ENCODE measurements at regions not wholly inside any gene's neighbourhood (a gene's known extent, or its start where the extent isn't known, plus 50 kb on each side); places are given as distances from the start of the nearest gene placed in this dataset.
A peak's percentile ranks its signal among the peaks of the same experiment; 100 is the strongest.

DNA sequence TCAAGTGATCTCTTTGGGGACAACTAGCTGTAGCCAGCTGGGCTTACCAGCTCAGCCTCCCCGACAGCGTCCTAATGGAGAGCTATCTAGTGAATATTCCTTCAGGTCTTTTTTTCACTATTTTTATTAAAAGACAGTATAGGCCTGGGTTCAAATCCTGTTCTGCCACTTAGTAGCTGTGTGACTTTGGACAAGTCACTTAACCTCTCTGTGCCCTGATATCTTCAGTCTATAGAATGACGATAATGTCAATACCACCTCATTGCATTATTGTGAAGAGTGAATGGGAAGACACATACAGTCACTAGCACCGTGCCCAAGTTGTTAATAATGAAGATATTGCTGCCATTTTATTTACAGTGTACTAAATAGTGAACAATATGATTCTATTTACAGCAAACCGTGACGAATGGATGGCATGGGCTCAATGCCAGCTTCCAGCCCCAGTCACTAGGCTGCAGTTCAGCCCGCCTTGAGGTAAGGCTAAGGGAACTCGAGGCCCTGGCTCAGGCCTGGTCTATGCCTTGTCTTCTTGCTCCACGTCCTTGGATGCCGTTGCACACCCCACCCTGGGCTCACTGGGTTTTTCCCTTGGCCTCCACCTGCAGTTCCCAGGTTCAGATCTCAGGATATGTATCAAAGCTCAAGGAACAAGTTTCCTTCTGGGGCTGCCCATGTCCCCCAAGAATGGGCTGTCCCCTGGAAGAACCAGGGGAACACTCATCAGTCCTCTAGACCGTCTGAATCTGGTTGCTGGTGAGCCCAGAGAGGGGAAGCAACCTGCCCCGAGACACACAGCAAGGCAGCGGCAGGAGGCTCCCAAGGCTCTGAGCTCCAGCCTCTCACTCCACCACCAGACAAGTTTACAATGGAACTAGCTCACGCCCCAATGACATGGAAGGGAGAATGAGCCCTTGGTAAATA lies 95.4 kb upstream of the TNRC6C start:
- no peak for TF ChIP-seq EZH2 (IDR thresholded peaks at IDR 0.05; ENCODE audit: low read length, unreplicated experiment)
- TF ChIP-seq, protein P1, sequence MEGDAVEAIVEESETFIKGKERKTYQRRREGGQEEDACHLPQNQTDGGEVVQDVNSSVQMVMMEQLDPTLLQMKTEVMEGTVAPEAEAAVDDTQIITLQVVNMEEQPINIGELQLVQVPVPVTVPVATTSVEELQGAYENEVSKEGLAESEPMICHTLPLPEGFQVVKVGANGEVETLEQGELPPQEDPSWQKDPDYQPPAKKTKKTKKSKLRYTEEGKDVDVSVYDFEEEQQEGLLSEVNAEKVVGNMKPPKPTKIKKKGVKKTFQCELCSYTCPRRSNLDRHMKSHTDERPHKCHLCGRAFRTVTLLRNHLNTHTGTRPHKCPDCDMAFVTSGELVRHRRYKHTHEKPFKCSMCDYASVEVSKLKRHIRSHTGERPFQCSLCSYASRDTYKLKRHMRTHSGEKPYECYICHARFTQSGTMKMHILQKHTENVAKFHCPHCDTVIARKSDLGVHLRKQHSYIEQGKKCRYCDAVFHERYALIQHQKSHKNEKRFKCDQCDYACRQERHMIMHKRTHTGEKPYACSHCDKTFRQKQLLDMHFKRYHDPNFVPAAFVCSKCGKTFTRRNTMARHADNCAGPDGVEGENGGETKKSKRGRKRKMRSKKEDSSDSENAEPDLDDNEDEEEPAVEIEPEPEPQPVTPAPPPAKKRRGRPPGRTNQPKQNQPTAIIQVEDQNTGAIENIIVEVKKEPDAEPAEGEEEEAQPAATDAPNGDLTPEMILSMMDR (conservative IDR thresholded peaks at IDR 0.05; ENCODE audit: low read depth, low read length), result no peak
- no peak for TF ChIP-seq EZH2phosphoT487 (IDR thresholded peaks at IDR 0.05; ENCODE audit: borderline replicate concordance, low read length)
- Histone ChIP-seq H3K79me2 (ENCODE audit: low read length) (no peaks in the 10 kb centered on the region), H4K20me1 (ENCODE audit: low read length) (no peaks in the 10 kb centered on the region), H3F3A (ENCODE audit: low read length, unreplicated experiment) (no peaks in the 10 kb centered on the region), H3K9ac (ENCODE audit: low read length) (no peak overlapping the region), H3K27me3 (ENCODE audit: low read length) (peaks cover 41% of the 10 kb centered on the region), H3K9me2 (replicated peaks; ENCODE audit: low read length) (no peaks in the 10 kb centered on the region), H2AFZ (ENCODE audit: low read length) (no peak overlapping the region), H3K9me3 (ENCODE audit: low read length) (no peaks in the 10 kb centered on the region), H3K4me3 (ENCODE audit: low read length) (no peak overlapping the region), H3K36me3 (ENCODE audit: low read depth, low read length) (no peaks in the 10 kb centered on the region), H3K4me2 (ENCODE audit: low read length) (no peak overlapping the region), H3K4me1 (ENCODE audit: insufficient read depth, low read length) (no peaks in the 10 kb centered on the region), H3K27ac (ENCODE audit: low read length) (no peak overlapping the region)
- ChIA-PET POLR2A (ENCODE audit: unreplicated experiment) (interaction anchor here (0.6 kb wide), 1 partner anchor 53 kb away, joined by 8 read pairs; no protein-coding TSS in a partner anchor), CTCF (no interaction called here)
- BruUV-seq (replicated peaks), result no TSS peak
- intact Hi-C loops (cut with micrococcal nuclease), result no loop called here
- DNase-seq (peak; percentile 25), ATAC-seq (no peak)

DNA sequence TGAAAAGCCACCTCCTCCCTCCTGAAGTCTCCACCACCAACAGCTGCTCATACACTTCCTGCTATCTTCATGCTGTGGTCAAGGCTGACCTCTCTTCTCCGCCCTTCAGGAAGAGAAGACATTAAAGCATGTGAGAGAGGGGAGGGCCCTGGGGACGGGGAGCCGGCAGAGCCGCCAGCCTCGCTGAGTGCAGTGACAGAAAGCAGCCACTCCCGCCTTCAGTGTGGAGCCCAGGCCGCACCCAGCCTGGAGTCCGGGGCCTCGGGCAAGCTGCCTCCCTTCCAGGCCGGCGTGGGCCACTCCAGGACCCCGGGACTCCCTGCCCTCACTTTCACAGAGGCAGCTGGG lies 94.7 kb upstream of the TNRC6C start:
- no peak overlapping the region for H2AFZ ChIP-seq (ENCODE audit: low read length)
- ChIA-PET CTCF (no interaction called here), POLR2A (ENCODE audit: unreplicated experiment) (interaction anchor here (0.6 kb wide), 1 partner anchor 52 kb away, joined by 8 read pairs; no protein-coding TSS in a partner anchor)
- no peak for TF ChIP-seq EZH2phosphoT487 (IDR thresholded peaks at IDR 0.05; ENCODE audit: borderline replicate concordance, low read length)
- TF ChIP-seq EZH2 (IDR thresholded peaks at IDR 0.05; ENCODE audit: low read length, unreplicated experiment), result no peak
- TF ChIP-seq, protein P1 (conservative IDR thresholded peaks at IDR 0.05; ENCODE audit: low read depth, low read length), result no peak
- H3K79me2 ChIP-seq (ENCODE audit: low read length), result no peaks in the 10 kb centered on the region
- no peaks in the 10 kb centered on the region for H4K20me1 ChIP-seq (ENCODE audit: low read length)
- H3K36me3 ChIP-seq (ENCODE audit: low read depth, low read length), result no peaks in the 10 kb centered on the region
- intact Hi-C loops (cut with micrococcal nuclease), result no loop called here
- no TSS peak for BruUV-seq (replicated peaks)
- no peak overlapping the region for H3K27ac ChIP-seq (ENCODE audit: low read length)
- DNase-seq (no peak), ATAC-seq (0 out of 2 replicates have a peak, but pooled peaks have one; percentile 20)
- H3K9me2 ChIP-seq (replicated peaks; ENCODE audit: low read length), result no peaks in the 10 kb centered on the region
- H3K9ac ChIP-seq (ENCODE audit: low read length), result no peak overlapping the region
- H3F3A ChIP-seq (ENCODE audit: low read length, unreplicated experiment), result no peaks in the 10 kb centered on the region
- H3K4me3 ChIP-seq (ENCODE audit: low read length), result no peak overlapping the region
- H3K9me3 ChIP-seq (ENCODE audit: low read length), result no peaks in the 10 kb centered on the region
- H3K4me1 ChIP-seq (ENCODE audit: insufficient read depth, low read length), result no peaks in the 10 kb centered on the region
- no peak overlapping the region for H3K4me2 ChIP-seq (ENCODE audit: low read length)
- peaks cover 47% of the 10 kb centered on the region for H3K27me3 ChIP-seq (ENCODE audit: low read length)

Measured in PC-3 (cell line).